Stimulated activated CD4-positive, alpha-beta T cell treated with anti-CD3 and anti-CD28 coated beads, Interleukin-2, amount 100 ng/mL, for 48 hours (primary cell): ENCODE measurements at regions not wholly inside any gene's neighbourhood (a gene's known extent, or its start where the extent isn't known, plus 50 kb on each side); places are given as distances from the start of the nearest gene placed in this dataset.
"Not testable (repeated sequence)": the region's sequence is repeated elsewhere in the genome, so short reads cannot be mapped to it uniquely, and the experiment has no call there.

Experiments used
- DNase-seq, 2 donors: peaks; one replicate each; pipeline ENCODE4 v3.0.0-alpha.2; 2020

GRCh38 chr3:159401069-159401468, 587.6 kb upstream of the IL12A start:
- DNase-seq: no peak

GRCh38 chr3:159409711-159410110, 578.9 kb upstream of the IL12A start:
- DNase-seq: not testable (repeated sequence)

GRCh38 chr3:159413319-159413718, 575.3 kb upstream of the IL12A start:
- DNase-seq: no peak

- DNase-seq: no peak
Observed at GRCh38 chr3:159416856-159417255, 571.8 kb upstream of the IL12A start.

GRCh38 chr3:159417761-159418160, 570.9 kb upstream of the IL12A start:
- no peak for DNase-seq

- DNase-seq: no peak
Observed at GRCh38 chr3:159418571-159419526, 569.8 kb upstream of the IL12A start.

- no peak for DNase-seq
Observed at GRCh38 chr3:159429702-159430101, 558.9 kb upstream of the IL12A start.

GRCh38 chr3:159432682-159433340, 555.8 kb upstream of the IL12A start:
- DNase-seq: no peak

- no peak for DNase-seq
Observed at GRCh38 chr3:159439346-159439745, 549.3 kb upstream of the IL12A start.

- DNase-seq: no peak
Observed at GRCh38 chr3:159441279-159441678, 547.4 kb upstream of the IL12A start.

- no peak for DNase-seq
Observed at GRCh38 chr3:159443266-159443665, 545.4 kb upstream of the IL12A start.

- no peak for DNase-seq
Observed at GRCh38 chr3:159447841-159448240, 540.8 kb upstream of the IL12A start.

- DNase-seq: no peak
Observed at GRCh38 chr3:159448902-159449301, 539.7 kb upstream of the IL12A start.

- no peak for DNase-seq
Observed at GRCh38 chr3:159451067-159451466, 537.6 kb upstream of the IL12A start.

GRCh38 chr3:159451482-159451881, 537.2 kb upstream of the IL12A start:
- DNase-seq: no peak

- no peak for DNase-seq
Observed at GRCh38 chr3:159453036-159453435, 535.6 kb upstream of the IL12A start.

- no peak for DNase-seq
Observed at GRCh38 chr3:159453945-159454344, 534.7 kb upstream of the IL12A start.

GRCh38 chr3:159455741-159456181, 532.9 kb upstream of the IL12A start:
- no peak for DNase-seq

GRCh38 chr3:159458010-159458409, 530.6 kb upstream of the IL12A start:
- DNase-seq: no peak

- DNase-seq: no peak
Observed at GRCh38 chr3:159458982-159459381, 529.7 kb upstream of the IL12A start.

- no peak for DNase-seq
Observed at GRCh38 chr3:159472611-159473010, 516.0 kb upstream of the IL12A start.

- no peak for DNase-seq
Observed at GRCh38 chr3:159473206-159473605, 515.4 kb upstream of the IL12A start.

- no peak for DNase-seq
Observed at GRCh38 chr3:159480046-159480445, 508.6 kb upstream of the IL12A start.
